ENCODE measurements at regions not wholly inside any gene's neighbourhood (a gene's known extent, or its start where the extent isn't known, plus 50 kb on each side); places are given as distances from the start of the nearest gene placed in this dataset.
A peak's percentile ranks its signal among the peaks of the same experiment; 100 is the strongest.

DNA sequence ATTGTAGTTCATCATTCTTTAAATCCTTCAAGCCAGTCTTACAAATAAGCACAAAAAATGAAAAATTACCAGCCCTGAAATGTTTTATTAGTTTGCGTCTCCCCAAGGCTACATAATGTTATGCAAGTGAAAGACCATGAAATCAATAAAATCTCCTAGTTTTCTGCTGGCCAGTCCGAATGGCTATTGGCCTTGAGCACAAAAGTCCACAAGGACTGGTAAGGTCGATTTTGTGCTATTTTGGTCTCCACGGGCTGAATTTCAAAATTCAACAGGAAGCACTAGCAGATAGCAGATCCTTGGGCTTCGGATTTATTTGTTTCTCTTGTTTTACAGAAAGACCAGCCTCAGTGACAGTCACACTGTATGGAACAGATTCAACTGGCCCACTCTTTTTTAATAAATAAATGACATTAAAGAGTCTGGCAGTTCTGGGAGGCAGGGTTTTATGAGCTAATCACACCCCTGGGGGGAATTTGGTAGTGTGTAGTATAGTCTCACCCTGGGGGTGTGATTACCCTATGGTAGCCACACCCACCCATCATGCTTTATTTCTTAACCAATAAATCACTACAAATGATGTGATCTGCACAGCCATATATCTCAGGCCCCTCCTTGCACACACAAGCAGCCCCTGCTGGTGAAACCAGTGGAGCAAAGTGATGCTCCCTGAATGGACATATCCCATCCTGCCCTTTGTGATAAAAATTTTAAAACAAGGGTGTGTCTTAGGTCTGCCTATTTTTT, 51.1 kb upstream of the TMEM33 start:
- no peak for DNase-seq
- intact Hi-C loops (cut with DNase I) = loop anchor here (5.0 kb wide), 1 partner anchor 192 kb away; no protein-coding TSS in a partner anchor

DNA sequence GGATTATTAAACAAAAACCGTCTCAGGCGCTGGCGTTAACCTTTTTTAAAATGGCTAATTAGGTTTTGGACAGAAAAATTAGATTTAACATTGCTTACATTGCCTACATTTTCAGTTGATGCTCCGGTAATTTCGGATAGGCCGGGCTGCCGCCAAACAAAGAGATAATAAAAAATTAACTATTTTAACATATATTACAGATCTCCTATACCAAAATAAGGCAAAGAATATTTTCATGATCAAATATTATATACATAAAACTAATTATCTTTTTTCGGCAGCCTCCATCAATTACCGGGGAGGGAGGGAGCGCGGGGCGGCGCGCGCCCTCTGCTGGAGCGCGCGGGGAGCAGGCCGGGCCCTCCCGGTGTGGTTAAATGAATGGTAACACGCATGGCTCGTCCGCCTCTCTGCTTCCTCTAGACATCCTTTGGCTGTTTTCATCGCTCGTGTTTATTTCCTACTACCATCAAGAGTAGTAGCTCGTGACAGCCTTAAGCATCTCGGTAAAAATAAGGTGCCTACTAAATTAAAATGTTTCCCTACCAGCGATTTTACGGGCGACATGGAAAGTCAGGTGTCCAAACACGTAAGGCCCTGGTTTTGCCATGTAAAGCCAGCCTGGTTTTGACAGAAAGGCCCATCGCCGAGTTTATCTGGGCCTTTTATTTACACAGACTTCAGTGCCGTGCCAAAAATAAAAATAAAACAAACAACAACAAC, 52.4 kb upstream of the TMEM33 start:
- intact Hi-C loops (cut with DNase I) = loop anchor here (5.0 kb wide), 1 partner anchor 190 kb away; no protein-coding TSS in a partner anchor
- peak in 37 of 42 donors; percentile 19 to 79 (median 53) for DNase-seq

DNA sequence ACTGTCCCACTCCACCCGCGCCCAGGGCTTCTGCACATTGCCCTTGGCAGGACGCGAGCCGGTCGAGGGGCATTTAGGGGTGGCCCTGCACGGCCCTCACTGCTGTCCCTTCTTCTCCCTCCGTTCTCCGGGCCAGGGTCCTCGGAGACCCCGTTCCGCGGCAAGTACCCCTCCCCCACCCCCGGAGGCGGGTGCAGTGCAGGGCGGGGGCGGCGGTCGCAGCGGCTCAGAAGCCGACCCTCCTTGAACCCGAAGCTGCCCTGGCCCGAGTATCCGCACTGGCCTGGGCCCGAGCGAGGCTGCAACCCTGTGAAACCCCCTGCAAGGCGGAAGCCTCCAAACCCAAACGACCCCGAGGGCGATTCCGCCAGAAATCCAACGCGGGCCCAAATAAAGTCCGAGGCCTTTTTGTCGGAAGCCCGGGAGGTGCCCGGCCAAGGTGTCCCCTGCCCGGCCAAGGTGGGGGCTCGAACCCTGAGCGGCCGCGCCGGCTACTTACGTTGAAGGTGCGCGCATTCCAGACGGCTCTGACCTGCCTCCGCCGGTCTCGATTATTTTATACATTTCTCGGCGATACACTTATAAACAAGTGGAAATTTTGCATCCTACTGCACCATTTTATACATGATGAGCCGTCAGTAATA, 53.1 kb upstream of the TMEM33 start:
- no peak for DNase-seq
- intact Hi-C loops (cut with DNase I) = loop anchor here (5.0 kb wide), 1 partner anchor 190 kb away; no protein-coding TSS in a partner anchor

DNA sequence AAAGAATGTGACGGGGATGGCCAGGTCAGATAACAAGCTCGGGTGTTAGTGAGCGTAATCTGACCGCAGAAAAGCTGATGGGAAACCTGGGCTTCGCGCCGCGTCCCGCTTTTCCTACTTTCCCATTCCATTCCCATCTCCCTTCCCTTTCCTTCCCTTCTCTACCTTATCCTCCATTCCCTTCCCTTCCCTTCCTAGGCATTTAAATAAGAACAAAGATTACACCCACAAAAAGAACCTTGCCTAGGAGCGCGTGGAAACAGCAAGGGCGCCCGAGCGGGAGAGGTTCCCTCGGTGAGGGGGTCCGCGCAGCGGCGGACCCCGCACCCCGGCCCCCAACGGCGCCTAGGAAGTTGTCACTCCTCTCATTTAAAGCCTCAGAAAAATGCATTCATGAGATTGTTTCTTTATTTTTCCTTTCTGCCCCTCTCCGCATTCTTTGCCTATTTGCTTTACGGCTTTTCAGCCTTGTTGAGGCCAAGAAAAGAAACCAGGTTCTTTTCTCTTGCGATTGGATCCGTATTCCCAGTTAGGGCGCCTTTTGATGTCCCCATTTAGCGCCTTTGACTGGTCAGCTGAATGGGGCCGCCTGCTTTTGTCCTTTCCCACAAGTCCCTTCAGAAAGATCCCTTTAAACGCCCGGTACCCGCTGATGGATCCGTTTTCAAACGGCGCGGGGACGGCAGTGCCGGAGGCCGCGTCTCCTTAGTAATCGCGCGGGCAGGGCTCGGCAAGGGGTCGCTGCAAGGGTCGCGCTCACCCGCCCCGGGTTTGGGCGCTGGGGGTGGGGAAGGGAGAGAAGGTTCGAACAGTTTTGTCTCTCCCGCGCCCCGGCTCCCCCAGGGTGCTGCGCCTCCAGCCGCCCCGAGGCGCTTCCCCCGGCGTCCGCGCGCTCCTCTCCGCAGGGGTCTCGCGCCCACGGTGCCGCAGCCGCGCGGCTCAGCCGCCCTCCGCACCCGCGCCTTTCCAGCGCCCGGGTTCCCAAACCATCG, 54.1 kb upstream of the TMEM33 start:
- DNase-seq = no peak
- intact Hi-C loops (cut with DNase I) = loop anchor here (5.0 kb wide), 1 partner anchor 189 kb away; no protein-coding TSS in a partner anchor

DNA sequence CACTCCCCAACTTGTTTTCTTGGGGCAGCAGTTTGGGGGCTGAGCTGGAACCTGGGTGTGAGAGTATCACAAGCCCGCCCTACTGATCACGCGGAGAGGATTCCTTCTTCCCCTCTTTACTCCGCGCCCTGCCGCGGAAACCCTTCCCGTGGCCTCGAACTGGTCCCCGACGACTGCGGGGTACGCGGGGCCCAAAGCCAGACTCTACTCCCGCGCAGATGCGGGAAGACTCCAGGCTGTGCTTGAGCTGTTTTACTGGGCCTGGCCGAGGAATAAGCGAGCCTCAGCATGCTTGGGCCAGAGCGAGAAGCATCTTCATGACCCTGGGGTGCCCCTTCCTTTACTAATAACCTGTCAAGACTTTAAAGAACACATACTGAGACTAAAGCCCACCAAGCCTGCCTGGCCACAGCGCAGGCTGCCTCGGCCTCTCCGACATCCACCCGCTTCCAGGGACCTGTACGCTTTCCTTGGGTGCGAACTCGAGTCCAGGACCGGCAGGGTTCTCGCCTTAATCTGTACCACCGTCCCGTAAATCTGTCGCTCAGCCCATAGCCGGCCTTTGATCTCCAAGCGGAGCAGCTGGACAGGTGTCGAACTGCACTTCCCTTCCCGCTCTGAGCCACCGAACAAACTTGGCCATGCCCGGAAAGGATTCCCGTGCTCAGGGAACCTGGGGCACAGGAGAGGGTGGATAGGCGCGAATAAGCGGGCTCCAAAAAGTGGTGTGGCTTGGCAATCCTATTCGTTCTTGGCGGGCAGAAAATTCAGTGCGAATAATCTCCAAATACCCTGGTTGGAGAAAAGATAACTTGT, 55.0 kb upstream of the TMEM33 start:
- DNase-seq = no peak
- intact Hi-C loops (cut with DNase I) = loop anchor here (5.0 kb wide), 1 partner anchor 188 kb away; no protein-coding TSS in a partner anchor

DNA sequence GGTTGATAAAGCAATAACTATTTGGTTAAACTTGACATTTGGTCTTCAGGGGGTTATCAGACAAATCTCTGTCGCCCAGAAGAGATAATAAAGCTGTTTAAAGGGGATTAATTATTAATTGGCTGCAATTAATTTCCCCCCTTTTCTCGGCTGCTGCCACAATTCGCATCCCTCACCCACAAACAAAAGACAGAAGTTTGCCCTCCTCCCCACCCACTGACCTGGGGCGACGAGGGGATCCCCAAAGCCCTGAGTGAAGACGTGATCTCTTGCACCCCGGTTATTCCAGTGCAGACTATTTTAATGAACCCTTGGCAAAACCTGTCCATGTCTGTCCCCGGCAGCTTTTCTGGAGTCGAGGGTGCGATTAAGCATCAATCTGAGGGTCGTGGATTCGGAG, 55.7 kb upstream of the TMEM33 start:
- no peak for DNase-seq
- intact Hi-C loops (cut with DNase I) = no loop called here

DNA sequence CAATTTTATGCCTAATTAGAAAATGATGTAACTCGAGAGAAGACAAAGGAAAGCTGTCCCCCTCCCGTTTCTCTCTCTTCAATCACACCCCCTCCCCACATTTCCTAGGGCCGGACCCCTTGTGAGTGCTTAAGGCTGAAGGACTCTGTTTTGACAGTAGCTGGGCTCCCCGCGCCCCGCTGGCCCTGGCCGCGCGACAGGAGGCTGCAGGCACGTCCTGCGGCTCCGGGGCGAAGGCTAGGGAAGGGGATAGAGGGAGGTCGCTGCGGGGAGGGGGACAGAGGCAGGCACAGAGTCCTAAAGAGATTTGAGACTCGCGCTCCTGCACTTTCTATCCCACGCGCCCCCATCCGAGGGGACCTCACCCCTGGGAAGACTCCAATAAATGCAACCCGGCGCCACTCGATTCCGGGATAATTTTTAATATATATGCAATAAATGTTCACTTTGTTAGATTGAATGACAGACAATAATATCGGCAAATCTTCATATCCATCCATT, 56.2 kb upstream of the TMEM33 start:
- DNase-seq = no peak
- intact Hi-C loops (cut with DNase I) = no loop called here

DNA sequence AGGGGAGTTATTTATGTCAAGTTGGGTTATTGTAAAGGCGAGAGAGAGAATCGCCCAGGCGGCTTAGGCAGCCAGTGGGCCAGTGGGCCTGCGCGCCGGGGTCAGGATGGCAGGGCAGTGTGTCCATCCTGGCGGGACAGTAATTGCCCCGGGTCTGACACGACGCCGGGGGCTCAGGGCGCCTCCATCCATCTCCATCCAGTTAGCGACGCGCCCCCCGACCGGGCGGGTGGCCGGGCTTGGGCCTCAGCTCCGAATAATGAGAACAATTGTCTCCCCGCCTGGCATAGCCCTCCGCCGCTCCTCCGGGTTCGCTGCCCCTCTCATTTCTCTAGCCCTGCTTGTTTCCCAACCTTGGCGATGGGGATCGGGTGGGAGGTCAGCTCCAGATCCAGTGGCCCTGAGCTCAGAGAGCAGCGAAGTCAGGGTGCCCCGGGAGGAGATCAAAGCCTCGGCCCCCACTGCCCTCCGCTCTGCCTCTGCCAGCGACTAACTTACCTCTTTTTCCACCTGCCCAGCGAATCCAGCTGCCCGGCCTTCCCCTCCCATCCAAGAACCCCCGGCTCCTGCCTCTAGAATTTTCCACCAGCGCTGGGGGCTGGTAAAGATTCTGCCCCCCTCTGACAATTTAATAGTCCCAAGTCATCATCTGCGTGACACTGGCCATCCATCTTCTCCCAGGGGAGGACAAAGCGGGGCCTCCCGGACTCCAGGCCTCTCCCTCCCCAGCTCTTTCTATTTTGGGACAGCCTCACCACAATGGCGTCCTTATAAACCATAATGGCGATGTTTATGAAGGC, 56.9 kb upstream of the TMEM33 start:
- no peak for DNase-seq

DNA sequence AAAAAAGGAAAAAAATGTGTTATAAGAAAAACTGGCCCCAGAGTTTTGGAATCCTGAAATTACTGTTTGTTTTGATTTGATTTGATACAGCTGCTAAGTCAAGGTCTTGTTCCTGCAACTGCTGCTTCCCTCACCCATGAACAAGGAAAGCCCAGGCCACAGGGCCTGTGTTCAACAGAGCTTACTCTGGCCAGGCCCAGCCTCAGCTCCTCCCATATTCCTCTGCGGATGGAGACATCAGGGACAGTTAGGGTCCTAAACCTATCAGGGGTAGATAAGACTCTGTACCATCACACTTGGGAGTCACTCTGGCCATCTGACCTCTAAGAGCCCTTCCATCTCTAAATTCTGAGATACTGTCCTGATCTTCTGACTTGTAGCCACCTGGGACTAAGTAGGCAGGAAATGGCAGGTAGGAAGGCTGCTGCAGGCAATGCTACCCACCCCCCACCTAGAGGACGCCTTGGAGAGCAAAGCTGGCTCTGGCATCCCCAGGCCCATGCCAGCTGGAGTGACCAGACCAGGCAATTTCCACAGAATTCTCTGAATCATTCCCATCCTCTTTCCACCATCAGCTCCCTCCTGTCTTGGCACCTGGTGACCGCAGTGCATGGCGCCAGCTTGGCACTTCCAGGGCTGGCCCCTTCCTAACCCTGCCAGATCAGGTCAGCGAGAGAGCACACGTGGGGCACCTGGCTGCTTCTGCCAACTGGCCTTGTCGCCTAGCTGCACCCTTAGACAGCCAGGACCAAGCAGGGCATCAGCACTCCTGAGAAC, 58.0 kb upstream of the TMEM33 start:
- DNase-seq = no peak
- intact Hi-C loops (cut with DNase I) = no loop called here

More for the DNA sequence above, 56.9 kb upstream of the TMEM33 start:
- intact Hi-C loops (cut with DNase I) = no loop called here

DNA sequence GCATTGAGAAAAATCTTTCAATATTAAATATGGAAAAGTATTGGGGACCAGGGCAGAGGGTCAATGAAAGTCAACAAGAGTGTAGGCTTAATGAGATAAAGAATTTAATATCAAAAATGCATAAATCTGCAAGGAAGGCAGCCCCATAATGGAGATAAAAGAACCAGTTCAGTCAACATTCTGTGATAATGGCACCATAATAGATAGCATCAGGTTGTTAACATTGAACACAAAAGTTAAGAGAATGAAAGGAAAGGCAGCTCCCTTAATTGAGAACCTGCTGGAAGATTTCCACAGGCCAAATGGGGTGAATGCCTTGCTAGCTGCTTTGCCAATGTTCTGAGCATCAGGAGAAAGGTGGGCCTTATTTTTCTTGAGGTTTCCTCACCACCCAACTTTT, 60.4 kb upstream of the TMEM33 start:
- DNase-seq = no peak
- intact Hi-C loops (cut with DNase I) = no loop called here

DNA sequence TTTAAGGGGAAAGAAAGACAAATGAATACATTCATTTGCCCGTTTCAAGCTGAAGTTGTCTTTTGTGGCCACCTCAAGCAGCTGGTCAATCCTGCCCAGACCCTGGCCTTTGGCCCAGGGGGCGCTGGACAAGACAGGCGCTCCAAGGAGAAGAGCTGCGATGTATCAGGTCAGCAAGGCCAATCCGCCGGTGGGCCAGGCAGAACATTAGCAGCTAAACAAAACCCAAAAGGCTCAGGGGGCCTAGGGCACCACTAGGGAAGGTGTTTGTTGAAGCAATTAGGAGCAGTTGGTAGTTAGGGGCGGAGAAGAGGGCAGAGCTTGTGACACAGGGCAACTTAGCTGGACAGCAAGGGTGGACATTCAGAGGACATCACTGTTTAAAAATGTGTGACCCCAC, 60.8 kb upstream of the TMEM33 start:
- intact Hi-C loops (cut with DNase I) = no loop called here

DNA sequence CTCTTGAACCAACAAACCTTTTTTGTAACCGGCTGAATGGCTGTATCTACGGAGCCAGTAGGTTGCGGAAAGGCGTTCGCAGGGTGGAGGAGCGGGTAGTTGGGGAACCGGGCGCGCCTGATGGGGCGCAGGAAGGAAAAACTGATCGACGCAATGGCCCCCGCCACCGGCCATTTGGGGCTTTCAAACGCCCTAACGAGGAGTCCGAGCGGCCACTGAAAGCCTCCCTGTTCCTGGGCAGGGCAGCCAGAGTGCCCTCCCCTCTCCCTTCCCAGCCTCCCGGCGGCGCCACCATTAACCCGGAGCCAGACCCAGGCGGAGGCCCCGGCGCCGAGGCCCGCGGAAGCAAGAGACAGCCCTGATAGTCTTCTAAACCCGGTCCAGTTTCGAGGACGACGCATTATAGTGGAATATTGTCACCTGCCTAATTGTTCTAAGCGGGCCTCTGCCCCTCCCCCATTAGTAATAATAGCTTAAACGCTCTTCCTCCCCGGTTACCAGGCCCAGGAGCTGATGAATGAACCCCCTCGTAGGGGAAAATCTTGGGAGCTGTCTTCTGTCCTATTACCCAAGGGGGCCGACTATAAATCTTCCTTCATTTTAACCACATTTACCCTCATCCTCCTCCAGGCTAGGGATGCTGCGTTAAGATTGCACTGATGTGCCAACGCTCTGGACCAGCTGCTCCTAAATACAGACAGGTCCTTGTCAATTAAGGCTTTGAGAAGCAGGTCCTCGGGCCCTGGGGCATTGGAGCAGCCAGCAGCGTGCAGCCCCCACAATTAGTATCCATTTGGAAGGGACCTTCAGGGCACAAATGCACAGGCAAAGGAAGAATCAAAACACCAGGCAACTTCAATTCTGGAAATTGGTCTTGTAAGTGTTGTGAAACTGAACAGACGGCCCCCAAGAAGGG, 61.6 kb upstream of the TMEM33 start:
- no peak for DNase-seq
- intact Hi-C loops (cut with DNase I) = no loop called here

More for the DNA sequence above, 60.8 kb upstream of the TMEM33 start:
- no peak for DNase-seq

DNA sequence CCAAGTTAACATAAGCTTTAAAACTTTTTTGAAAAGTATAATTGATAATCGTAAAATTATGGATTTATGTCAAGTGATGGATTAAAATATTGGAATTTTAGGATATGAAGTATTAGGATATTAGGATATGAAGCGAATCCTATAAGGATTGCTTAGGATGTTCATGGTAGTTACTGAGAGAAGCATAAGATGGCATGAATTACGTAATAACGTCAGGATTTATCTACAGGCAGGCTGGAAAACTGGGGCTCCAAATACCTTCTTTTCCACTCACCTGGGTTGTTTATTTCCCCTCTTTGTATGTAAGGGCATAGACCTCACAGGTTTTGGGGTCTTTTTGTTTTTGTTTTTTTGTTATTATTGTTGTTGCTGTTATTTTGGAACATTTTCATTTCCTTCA, 65.2 kb upstream of the TMEM33 start:
- intact Hi-C loops (cut with DNase I) = no loop called here
- no peak for DNase-seq

DNA sequence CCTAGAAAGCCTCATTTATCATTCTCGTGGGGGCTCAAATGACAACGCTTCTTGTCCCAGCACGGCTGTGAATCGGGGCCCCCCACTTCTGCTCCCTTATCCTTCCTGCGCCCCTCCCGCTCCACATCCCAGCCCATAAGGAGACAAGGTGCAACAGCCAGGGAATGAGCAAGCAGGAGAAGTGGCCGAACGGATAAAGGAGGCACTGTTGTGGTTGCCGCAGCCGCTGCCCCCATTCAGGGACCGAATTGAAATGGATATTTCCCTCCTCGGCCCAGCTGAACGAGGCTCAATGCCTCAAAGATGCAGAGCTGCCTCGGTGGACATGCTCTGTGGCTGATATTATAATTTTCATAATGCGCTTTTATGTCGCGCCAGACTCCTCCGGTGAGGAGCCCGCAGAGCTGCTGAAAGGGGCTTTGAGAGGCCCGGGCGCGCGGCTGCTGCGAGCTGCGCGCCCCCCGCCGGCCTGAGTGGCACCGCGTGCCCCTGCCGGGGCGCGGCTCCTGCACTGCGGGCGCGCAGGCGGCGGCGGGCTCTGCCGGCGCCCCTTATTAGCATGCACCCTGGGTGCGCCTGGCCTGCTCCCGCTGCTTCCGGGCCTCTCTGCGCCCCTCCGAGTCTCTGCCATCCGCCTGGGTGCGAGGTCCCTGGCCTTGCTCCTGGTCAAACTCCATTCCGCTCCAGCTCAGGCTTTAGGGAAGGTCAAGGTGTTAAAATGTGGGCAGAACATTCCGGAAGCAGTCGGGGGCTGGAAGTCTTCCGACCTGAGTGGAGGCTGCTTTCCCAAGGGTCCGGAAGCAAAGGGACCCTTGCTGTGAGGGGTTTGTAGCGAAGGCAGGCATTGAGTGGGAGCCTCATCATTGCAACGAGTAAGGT, 68.2 kb upstream of the TMEM33 start:
- intact Hi-C loops (cut with DNase I) = no loop called here
- DNase-seq = peak in 6 of 42 donors; percentile 9 to 40 (median 20)
